HG03196 (cell line): ENCODE measurements at regions not wholly inside any gene's neighbourhood (a gene's known extent, or its start where the extent isn't known, plus 50 kb on each side); places are given as distances from the start of the nearest gene placed in this dataset.

Source experiments
- ATAC-seq: cut with Tn5 transposase; IDR thresholded peaks from one replicate; pipeline ENCODE4 v1.9.1; 2021; ENCODE audit not compliant: unreplicated experiment

GRCh38 chr15:81442454-81442853 is 68.4 kb upstream of the TMC3 start:
- no peak for ATAC-seq

GRCh38 chr15:81434851-81435250 is 60.8 kb upstream of the TMC3 start:
- ATAC-seq = no peak

GRCh38 chr15:81433462-81433861 is 59.4 kb upstream of the TMC3 start:
- no peak for ATAC-seq

- ATAC-seq = no peak
These were observed 58.2 kb upstream of the TMC3 start for GRCh38 chr15:81432179-81432578.

GRCh38 chr15:81427176-81427575 is 53.2 kb upstream of the TMC3 start:
- no peak for ATAC-seq

- ATAC-seq = no peak
These were observed 51.9 kb upstream of the TMC3 start for GRCh38 chr15:81425905-81426304.
